COLO829 (cell line): ENCODE measurements at regions not wholly inside any gene's neighbourhood (a gene's known extent, or its start where the extent isn't known, plus 50 kb on each side); places are given as distances from the start of the nearest gene placed in this dataset.
"Not testable (repeated sequence)": the region's sequence is repeated elsewhere in the genome, so short reads cannot be mapped to it uniquely, and the experiment has no call there.

Source experiments
- DNase-seq: peaks from one replicate; pipeline ENCODE4 v3.0.0; 2012; ENCODE audit warnings: low spot score

GRCh38 chr10:109403551-109403950 lies 519.8 kb downstream of the XPNPEP1 start:
- no peak for DNase-seq

GRCh38 chr10:109393425-109393824 lies 529.9 kb downstream of the XPNPEP1 start:
- DNase-seq, result no peak

DNA sequence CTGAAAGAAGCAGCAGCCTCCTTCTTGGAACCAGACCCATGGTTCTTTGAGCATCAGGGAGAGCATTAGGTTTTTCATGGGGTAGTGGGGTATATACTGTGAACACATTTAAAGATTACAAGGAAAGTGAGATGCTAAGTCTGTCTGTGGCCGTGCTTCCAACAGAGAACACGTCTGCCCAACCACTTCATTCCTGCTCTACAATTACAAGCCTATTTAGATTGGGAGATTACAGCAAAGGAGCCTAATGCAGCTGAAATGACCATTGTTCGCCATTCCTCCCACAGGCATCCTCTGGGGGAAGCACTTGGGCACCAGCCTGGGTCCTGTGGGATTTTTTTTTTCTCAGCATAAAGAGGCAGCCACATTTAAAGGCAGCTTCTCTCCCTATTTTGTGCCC lies 536.4 kb downstream of the XPNPEP1 start:
- DNase-seq, result no peak

GRCh38 chr10:109386101-109386500 lies 537.2 kb downstream of the XPNPEP1 start:
- DNase-seq, result no peak

GRCh38 chr10:109379186-109379585 lies 544.1 kb downstream of the XPNPEP1 start:
- no peak for DNase-seq

DNA sequence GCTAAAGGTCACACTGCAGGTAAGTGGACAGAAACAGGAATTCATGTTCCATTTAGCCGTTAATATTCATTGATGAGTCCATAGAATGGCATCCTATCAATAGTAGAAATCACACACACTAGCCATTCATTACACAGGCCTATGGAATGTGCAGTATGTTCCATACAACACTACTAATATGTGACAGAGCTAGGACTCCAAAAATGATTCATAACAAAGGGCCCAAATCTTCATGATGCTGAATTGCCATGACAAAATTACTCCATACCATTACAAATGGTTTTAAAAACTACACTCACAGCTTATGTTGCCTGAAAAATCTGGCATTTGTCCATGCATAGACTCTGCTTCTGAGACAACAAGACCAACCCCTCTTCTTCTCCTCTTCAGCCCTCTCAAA lies 549.1 kb downstream of the XPNPEP1 start:
- no peak for DNase-seq

DNA sequence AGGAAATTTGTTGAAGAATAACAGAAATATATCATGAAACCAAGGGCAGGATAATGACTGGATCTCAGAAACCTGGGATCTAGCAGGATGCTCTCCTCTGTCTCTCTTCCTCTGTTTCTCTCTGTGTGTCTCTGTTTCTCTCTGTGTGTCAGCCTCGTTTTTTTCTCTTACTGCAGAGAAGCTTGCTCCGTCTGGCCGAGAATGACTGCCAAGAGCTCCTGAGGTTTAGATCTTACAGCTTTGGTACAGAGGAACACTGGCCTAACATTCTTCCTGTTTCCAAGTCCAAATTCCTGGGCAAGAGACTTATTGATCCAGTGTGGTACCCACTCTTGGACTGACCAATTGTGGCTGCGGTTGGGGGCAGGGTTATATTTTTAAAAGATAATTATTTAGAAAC lies 564.0 kb downstream of the XPNPEP1 start:
- DNase-seq, result no peak

- DNase-seq, result no peak
These were observed 565.0 kb downstream of the XPNPEP1 start for GRCh38 chr10:109358325-109358724.

- no peak for DNase-seq
These were observed 575.0 kb downstream of the XPNPEP1 start for GRCh38 chr10:109348324-109348723.

GRCh38 chr10:109343293-109343692 lies 580.0 kb downstream of the XPNPEP1 start:
- no peak for DNase-seq

DNA sequence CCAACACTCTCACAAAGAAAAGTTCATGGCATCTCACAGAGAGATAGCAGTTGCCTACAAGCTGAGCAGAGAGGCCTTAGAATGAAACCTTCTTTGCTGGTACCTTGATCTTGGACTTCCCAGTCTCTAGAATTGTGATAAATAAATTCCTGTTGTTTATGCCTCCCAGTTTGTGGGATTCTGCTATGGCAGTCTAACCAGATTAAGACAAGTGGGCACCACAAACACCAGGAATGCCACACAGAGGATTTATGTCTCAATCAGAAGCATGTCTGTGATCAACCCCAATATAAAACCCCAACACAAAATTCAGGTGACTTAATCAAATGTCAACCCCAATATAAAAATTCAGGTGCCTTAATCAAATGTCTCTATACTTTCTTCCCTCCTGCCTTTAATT lies 581.3 kb downstream of the XPNPEP1 start:
- DNase-seq, result no peak

DNA sequence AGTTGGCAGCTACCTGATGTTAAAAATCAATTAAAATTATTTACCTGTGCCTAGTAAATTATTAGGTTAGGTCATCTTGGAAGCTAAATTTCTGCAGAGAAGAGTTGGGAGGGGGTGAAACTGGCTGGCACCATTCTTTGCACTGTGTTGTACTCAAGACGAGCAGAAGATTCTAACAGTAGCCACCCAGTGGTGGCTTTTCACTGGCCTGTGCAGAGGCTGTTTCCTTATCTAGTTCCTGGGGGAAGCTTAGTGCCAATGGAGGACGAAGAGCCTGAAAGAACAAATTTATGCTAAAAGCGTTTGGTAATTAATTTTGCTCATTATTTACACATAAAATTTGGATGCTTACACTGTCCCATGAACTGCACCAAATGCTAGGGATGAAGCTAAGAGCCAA lies 595.3 kb downstream of the XPNPEP1 start:
- DNase-seq, result no peak

- no peak for DNase-seq
These were observed 596.0 kb downstream of the XPNPEP1 start for GRCh38 chr10:109327266-109327665.

DNA sequence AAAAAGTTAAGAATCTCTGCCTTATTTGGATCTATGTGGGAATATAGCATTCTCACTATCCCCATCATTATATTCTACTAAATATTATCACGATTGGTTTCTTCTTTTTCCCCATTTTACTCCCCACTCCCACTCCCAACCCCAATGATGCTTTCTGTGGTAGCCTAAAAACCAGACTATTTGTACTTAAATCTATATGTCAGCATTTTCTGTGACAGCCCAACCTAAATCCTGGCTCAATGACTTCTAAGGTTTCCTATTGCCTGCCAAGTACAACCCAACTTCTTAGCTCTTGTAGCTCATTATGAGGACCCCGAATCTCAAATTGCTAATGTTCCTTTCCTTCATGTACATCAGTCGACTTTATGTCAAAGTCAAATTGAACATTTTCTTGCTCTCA lies 598.6 kb downstream of the XPNPEP1 start:
- no peak for DNase-seq

DNA sequence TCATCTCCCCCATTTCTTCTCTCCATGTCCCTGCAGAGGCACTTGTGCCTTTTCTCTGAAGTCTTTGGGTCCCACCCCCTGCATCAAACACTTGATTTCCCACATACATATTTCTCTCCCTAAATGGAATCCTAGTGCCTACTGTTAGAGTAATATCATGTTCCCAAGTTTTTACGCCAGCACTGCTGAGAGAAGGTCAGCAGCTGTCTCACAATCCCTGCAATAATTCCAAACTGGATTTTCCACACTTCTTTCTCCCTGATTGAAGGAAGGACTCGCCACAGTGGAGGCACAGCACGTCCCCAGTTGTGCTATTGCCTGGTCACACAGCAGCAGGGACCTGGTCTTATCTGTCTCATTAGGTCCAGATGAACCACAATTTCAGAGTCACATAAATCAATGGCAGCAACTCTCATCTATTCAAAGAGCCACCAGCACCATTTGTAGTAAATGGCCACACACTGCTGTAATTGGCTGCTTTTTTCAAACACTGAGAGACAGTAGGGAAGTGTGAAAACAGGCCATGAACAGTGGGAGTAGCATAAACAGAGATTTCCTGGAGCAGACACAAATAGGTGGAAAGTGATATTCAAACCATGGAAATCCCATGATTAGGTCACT lies 605.5 kb downstream of the XPNPEP1 start:
- DNase-seq, result no peak

- not testable (repeated sequence) for DNase-seq
These were observed 609.3 kb downstream of the XPNPEP1 start for GRCh38 chr10:109314016-109314415.

GRCh38 chr10:109312555-109312954 lies 610.8 kb downstream of the XPNPEP1 start:
- DNase-seq, result not testable (repeated sequence)

DNA sequence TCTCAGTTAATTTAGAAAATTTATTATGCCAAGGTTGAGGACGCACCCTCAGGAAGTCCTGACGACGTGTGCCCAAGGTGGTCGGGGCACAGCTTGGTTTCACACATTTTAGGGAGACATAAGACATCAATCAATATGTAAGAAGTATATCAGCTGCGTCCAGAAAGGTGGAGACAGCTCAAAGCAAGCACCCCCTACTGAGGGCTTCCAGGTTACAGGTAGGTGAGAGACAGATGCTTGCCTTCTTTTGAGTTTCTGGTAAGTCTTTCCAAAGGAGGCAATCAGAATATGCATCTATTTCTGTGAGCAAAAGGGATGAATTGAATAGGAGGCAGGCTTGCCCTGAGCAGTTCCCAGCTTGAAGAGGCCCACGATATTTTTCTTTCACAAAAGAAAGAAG lies 614.3 kb downstream of the XPNPEP1 start:
- no peak for DNase-seq

DNA sequence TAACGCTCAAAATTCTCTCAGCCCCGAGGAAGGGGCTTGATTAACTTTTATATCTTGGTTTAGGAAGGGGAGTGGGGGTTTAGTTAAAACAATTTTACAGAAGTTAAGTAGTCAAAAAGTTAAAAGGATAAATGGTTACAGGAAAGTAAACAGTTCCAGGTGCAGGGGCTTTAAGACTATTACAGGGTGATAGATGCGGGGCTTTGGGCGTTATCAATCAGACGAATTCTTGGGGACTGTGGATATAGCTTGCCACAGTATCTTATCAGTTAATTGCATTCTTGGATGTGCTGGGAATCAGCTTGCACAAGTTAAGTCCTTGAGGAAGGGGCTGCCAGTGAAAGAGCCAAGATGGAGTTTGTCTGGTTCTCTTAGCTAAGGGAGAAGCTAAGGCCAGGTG lies 616.2 kb downstream of the XPNPEP1 start:
- not testable (repeated sequence) for DNase-seq

- DNase-seq, result no peak
These were observed 616.6 kb downstream of the XPNPEP1 start for GRCh38 chr10:109306698-109307097.

DNA sequence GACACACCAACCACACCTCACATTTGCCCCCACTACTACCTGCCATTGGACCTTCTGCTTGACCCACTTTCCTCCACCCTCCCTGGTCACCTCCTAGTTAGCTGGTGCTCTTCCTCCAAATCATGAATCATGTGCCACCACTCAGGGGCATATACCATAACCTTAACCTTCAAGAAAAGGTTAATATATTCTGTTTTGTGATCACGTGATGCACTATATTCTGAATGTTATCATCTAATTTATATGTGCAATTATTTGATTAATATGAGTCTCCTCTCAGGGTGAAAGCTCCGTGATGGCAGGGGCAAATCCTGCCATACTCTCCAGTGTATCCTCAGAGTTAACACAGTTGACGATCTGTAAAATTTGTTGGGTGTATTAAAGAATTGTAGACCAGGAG lies 635.5 kb downstream of the XPNPEP1 start:
- DNase-seq, result no peak

- no peak for DNase-seq
These were observed 640.8 kb downstream of the XPNPEP1 start for GRCh38 chr10:109282510-109282909.

DNA sequence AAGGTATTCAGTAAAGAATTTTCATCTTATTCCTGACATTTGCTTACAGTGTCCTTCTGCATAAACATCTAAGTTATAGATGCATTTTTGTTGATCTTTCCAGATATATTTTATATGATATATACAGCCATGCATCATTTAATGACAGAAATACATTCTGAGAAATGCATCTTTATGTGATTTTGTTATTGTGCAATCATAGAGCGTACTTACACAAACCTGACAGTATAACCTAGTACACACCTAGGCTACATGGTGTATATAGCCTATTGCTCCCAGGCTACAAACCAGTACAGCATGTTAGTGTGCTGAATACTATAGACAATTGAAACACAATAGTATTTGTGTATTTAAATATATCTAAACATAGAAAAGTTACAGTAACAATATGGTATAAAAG lies 642.0 kb downstream of the XPNPEP1 start:
- DNase-seq, result no peak

GRCh38 chr10:109280837-109281236 lies 642.5 kb downstream of the XPNPEP1 start:
- no peak for DNase-seq

- DNase-seq, result no peak
These were observed 645.9 kb downstream of the XPNPEP1 start for GRCh38 chr10:109277456-109277855.
